Superior temporal gyrus (tissue), 1 donor: ENCODE measurements at regions not wholly inside any gene's neighbourhood (a gene's known extent, or its start where the extent isn't known, plus 50 kb on each side); places are given as distances from the start of the nearest gene placed in this dataset.

Source experiments
- DNase-seq: peaks from one replicate; pipeline ENCODE4 v3.0.0-alpha.2; 2016; ENCODE audit errors: extremely low spot score

- no peak for DNase-seq
Measured at GRCh38 chr12:126760092-126760491, 1506.9 kb upstream of the TMEM132C start.

DNA sequence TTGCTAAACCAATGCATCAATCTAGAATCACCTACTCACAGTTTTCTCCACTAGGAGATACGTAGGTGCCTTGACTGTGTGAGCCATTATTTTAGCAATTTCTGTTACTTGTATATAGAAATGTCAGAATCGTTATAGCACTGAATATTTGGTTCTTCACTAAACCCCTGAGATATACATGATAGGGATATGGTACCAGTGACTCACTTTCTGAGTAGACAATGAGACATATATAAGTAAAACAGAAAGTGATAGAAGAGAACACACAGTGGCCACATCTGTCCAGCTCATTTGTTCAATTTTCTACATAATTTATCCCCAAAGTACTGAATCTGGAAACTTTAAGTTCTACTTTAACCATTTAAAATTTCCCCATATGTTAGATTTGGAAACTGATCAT is 1505.5 kb upstream of the TMEM132C start:
- DNase-seq, result no peak

- DNase-seq, result no peak
Measured at GRCh38 chr12:126762150-126762549, 1504.8 kb upstream of the TMEM132C start.

DNA sequence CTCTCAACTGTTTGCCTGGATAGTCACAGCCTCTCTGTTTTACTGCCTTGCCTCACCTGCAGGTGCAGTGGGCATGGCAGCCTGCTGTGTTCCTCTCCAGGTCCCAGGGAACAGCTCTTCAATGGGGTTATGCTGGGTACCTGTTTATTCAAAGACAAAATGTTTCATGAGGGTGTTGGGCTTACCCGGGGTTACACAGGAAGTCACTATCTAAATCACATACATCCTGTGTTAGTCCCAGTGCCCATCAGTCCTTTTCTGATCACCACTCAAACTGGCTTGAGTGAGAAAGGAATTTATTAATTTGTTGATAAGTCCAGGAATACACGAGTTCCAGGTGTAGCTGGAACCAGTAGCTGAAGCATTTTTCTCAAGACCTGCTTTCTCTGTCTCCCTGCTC is 1503.6 kb upstream of the TMEM132C start:
- DNase-seq, result no peak

- no peak for DNase-seq
Measured at GRCh38 chr12:126767334-126767733, 1499.6 kb upstream of the TMEM132C start.

GRCh38 chr12:126768517-126768916 is 1498.5 kb upstream of the TMEM132C start:
- DNase-seq, result no peak

DNA sequence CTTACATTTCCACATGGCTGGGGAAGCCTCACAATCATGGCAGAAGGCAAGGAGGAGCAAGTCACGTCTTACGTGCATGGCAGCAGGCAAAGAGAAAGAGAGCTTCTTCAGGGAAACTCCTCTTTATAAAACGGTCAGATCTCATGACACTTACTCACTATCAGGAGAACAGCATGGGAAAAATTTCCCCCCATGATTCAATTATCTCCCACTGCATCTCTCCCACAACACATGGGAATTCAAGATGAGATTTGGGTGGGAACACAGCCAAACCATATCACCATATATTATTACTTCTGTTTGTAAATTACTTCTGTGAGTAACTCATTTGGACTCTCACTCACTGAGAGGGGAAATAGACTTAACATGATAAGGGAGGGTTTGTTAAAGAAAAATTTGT is 1496.8 kb upstream of the TMEM132C start:
- no peak for DNase-seq

GRCh38 chr12:126772171-126772864 is 1494.7 kb upstream of the TMEM132C start:
- DNase-seq, result no peak

- no peak for DNase-seq
Measured at GRCh38 chr12:126773012-126773411, 1494.0 kb upstream of the TMEM132C start.

GRCh38 chr12:126773491-126773890 is 1493.5 kb upstream of the TMEM132C start:
- DNase-seq, result no peak

DNA sequence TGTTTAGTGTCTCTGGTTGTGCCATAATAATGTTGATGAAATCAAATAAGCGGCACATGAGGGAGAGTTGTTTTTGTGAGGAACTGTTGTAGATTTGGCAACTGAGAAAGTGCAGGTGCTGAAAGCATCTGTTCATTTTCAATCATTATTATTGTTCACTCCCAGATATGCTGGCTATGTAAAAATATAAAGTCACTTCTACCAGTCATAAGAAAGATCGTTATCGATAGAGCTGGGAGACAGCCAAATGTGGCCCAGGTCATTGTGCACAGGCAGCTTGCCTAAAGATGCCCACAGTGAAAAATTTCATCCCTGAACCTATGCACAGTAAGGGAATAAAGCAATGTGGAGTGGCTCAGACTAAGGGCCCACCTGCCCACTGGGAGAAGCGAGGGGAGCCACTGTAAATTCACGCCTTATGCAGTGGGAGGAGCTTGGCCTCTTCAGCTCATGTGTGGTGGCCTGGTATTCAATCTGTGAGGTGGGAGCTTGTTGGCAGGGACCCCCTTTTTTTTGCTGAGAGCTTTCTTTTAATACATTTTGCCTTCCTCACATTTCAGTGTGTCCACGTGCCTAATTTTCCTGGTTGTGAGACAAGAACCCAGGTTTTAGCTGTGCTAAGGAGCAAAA is 1490.8 kb upstream of the TMEM132C start:
- no peak for DNase-seq

DNA sequence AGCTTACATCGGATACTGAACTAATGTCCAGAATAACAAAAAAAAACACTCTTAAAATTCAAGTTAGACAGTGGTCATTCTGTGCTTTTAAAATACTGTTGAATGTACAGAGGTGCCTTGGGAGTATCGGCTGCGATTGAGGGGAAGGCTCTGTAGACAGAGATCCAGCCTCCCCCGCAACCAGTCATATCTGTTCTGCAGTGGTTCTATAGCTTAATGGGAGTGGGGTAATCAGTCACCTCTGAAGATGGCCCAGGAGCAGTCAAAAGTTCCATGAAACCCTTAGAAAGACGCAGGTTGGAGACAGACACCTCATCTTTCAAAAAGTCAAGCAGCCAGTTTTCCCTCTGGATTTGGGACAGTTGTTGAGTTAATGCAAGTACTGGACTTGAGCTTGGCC is 1486.6 kb upstream of the TMEM132C start:
- no peak for DNase-seq

GRCh38 chr12:126781593-126781992 is 1485.4 kb upstream of the TMEM132C start:
- no peak for DNase-seq

GRCh38 chr12:126782083-126782482 is 1484.9 kb upstream of the TMEM132C start:
- DNase-seq, result no peak

DNA sequence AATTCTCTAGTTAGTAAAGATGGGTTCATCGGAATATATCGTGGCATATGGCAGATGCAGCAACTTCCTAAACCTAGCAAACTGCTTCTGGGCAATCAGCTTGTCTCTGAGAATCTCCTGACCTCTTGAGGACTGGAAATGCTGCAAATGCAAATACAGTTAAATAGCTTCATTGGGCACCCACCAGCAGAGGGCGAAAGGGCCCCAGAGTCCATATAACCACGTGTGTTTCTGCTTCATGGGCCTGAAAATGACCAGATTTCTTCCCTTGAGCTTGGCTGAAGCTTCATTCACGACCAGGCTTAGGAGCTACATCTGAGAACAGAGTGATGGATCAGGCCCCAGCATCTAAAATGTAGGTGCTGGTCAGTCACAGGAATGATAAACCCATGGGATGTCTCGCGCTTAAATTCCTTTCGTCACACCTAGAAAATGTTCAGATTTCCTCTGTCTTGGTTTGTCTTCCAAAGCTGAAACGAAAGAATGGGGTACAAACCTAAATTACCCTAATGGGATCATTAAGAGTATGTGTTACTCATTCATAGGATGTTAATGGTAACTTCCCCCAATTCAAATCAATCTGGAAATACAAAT is 1482.5 kb upstream of the TMEM132C start:
- DNase-seq, result peak; percentile 20

GRCh38 chr12:126789963-126790362 is 1477.0 kb upstream of the TMEM132C start:
- no peak for DNase-seq

DNA sequence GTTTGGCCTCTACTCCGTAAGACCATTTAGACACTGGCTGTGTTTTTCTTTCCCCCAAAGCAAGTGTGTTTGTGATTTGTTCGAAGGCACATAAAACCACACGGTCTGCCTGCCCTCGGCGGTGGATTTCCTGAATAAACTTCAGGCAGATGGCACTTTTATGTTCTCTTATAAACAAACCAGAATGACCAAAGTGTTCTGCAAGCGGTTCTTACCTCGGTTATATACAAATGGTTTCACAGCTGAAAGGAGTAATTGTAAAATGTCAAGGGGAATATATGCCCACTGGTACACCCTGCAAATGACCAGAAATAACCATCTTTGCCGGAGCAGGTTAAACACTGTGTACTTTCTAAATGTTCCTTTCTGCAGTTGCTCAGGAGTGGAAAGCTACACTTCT is 1475.8 kb upstream of the TMEM132C start:
- no peak for DNase-seq

DNA sequence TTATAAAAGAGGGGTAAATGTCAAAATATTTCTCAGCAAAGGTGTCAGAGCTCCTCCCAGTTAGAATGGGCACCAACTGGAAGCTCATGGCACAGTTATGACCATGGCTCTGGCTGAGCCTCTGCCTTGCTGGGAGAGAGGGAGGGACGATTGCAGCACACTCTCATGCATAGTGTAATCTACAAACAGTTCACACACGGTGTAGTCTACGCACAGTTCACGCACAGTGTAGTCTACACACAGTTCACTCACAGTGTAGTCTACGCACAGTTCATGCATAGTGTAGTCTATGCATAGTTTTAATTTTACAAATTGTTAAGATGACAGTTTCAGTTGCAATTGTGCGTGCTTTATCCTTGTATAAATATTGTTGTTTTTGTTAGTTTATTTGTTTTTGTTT is 1474.6 kb upstream of the TMEM132C start:
- DNase-seq, result no peak

GRCh38 chr12:126797525-126797924 is 1469.4 kb upstream of the TMEM132C start:
- no peak for DNase-seq

DNA sequence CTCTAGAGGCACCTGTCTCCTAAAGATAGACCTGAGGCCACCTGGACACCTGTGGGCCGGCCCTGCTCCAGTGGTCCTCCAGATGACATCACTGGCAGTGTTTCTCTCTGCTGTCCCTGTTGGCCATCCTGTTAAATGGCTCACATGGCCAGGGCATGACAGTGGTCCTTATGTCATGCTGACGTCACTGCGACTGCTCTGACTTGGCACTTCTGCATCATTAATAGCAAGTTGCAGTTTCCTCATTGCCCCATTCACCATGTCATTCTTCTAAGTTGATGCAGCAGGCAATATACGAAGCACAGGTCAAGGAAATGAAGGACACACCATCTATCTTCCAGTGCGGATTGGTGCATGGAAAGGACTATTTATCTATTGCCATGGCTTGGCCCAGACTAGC is 1468.5 kb upstream of the TMEM132C start:
- DNase-seq, result no peak

GRCh38 chr12:126807312-126807865 is 1459.6 kb upstream of the TMEM132C start:
- DNase-seq, result no peak

DNA sequence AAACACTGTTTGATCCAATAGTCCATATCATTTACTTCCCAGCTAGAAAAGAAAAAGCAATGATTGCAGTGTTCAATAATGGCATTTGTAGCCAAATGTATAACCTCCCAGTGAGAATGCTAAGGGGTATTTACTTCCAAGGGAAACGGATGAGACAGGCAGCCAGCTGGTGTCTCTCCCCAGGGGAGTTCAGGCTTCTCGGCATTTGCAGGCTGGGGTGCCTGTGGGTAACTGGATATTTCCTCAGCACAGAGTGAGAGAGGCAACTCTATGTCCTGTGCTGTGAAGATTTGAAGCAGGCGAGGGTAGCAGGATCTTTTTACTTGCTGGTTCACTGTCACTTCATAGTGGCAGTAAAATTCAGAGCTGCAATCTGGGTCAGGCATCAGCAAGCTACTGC is 1455.6 kb upstream of the TMEM132C start:
- no peak for DNase-seq

- DNase-seq, result no peak
Measured at GRCh38 chr12:126819554-126819953, 1447.4 kb upstream of the TMEM132C start.
